Kidney epithelial cell (primary cell): ENCODE measurements at regions not wholly inside any gene's neighbourhood (a gene's known extent, or its start where the extent isn't known, plus 50 kb on each side); places are given as distances from the start of the nearest gene placed in this dataset.

Experiments
- DNase-seq: peaks from one replicate; pipeline ENCODE4 v3.0.0-alpha.2; 2010; ENCODE audit warnings: low read depth
- H3K27me3 ChIP-seq: 2 replicates; pipeline ENCODE4 v1.6.0; 2011; ENCODE audit warnings: low read length; ENCODE audit not compliant: control insufficient read depth, insufficient read depth
- H3K36me3 ChIP-seq: 2 replicates; pipeline ENCODE4 v1.5.1; 2011; ENCODE audit warnings: low read length; ENCODE audit not compliant: control insufficient read depth, insufficient read depth
- H3K4me3 ChIP-seq: 2 replicates; pipeline ENCODE4 v1.5.1; 2011; ENCODE audit warnings: low read depth, mild to moderate bottlenecking, control low read depth, low read length
- CTCF ChIP-seq: IDR thresholded peaks from 2 replicates; pipeline ENCODE4 v1.5.1; 2011; ENCODE audit warnings: mild to moderate bottlenecking, moderate library complexity, low read length, control low read depth, inconsistent platforms; ENCODE audit not compliant: insufficient read depth, poor library complexity, severe bottlenecking

GRCh38 chr14:100450049-100450448, 126.9 kb downstream of the SLC25A47 start:
- DNase-seq: no peak
- TF ChIP-seq CTCF: no peak
- H3K4me3 ChIP-seq: no peak overlapping the region
- H3K36me3 ChIP-seq: no peaks in the 10 kb centered on the region
- H3K27me3 ChIP-seq: no peaks in the 10 kb centered on the region

GRCh38 chr14:100450736-100451135, 127.6 kb downstream of the SLC25A47 start:
- no peak for DNase-seq
- H3K36me3 ChIP-seq: no peaks in the 10 kb centered on the region
- no peak for TF ChIP-seq CTCF
- no peaks in the 10 kb centered on the region for H3K27me3 ChIP-seq
- no peak overlapping the region for H3K4me3 ChIP-seq

DNA sequence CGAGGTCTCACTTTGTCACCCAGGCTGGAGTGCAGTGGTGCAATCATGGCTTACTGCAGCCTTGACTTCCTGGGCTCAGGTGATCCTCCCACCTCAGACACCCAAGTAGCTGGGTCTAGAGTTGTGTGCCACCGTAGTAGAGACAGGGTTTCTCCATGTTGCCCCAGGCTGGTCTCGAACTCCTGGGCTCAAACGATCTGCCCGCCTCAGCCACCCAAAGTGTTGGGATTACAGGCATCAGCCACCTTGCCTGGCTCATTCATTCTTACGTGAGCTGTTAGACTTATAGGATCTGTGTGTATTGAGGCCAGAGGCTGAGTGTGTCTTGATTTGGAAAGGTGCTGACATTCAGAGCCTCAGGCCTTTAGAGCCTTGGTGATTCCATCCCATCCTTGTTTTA, 128.1 kb downstream of the SLC25A47 start:
- no peaks in the 10 kb centered on the region for H3K36me3 ChIP-seq
- DNase-seq: no peak
- TF ChIP-seq CTCF: no peak
- H3K27me3 ChIP-seq: no peaks in the 10 kb centered on the region
- H3K4me3 ChIP-seq: no peak overlapping the region

GRCh38 chr14:100453930-100454329, 130.8 kb downstream of the SLC25A47 start:
- TF ChIP-seq CTCF: no peak
- Histone ChIP-seq H3K27me3 (no peaks in the 10 kb centered on the region), H3K4me3 (no peak overlapping the region), H3K36me3 (no peaks in the 10 kb centered on the region)
- DNase-seq: no peak

GRCh38 chr14:100454437-100454836, 131.3 kb downstream of the SLC25A47 start:
- DNase-seq: no peak

GRCh38 chr14:100463937-100464336, 123.3 kb downstream of the BEGAIN start:
- no peak for DNase-seq
- no peak for TF ChIP-seq CTCF

More at GRCh38 chr14:100454437-100454836, 131.3 kb downstream of the SLC25A47 start:
- no peaks in the 10 kb centered on the region for H3K27me3 ChIP-seq
- no peaks in the 10 kb centered on the region for H3K36me3 ChIP-seq
- TF ChIP-seq CTCF: no peak
- no peak overlapping the region for H3K4me3 ChIP-seq

More at GRCh38 chr14:100463937-100464336, 123.3 kb downstream of the BEGAIN start:
- Histone ChIP-seq H3K27me3 (peaks cover 4% of the 10 kb centered on the region), H3K4me3 (no peak overlapping the region), H3K36me3 (no peaks in the 10 kb centered on the region)
